IPS-20b (cell line): ENCODE measurements at regions not wholly inside any gene's neighbourhood (a gene's known extent, or its start where the extent isn't known, plus 50 kb on each side); places are given as distances from the start of the nearest gene placed in this dataset.

ENCODE experiments used
- H3K27ac ChIP-seq: one replicate; pipeline ENCODE4 v1.5.1; 2013; ENCODE audit warnings: low read length
- H3K27me3 ChIP-seq: 2 replicates; pipeline ENCODE4 v1.6.1; 2013; ENCODE audit warnings: mild to moderate bottlenecking, low read length, inconsistent platforms; ENCODE audit not compliant: insufficient read depth
- H3K36me3 ChIP-seq: 2 replicates; pipeline ENCODE4 v1.6.1; 2013; ENCODE audit warnings: low read depth, mild to moderate bottlenecking, inconsistent platforms, low read length, moderate library complexity; ENCODE audit not compliant: insufficient read depth
- H3K4me1 ChIP-seq: 2 replicates; pipeline ENCODE4 v1.6.1; 2013; ENCODE audit warnings: mild to moderate bottlenecking, control low read depth, inconsistent platforms, low read length, moderate library complexity; ENCODE audit not compliant: insufficient read depth
- H3K4me3 ChIP-seq: 2 replicates; pipeline ENCODE4 v1.5.1; 2013; ENCODE audit warnings: mild to moderate bottlenecking, low read length, inconsistent platforms
- H3K9ac ChIP-seq: 2 replicates; pipeline ENCODE4 v1.6.1; 2013; ENCODE audit warnings: low read depth, mild to moderate bottlenecking, inconsistent platforms, low read length, moderate library complexity
- H3K9me3 ChIP-seq: 2 replicates; pipeline ENCODE4 v1.6.1; 2013; ENCODE audit warnings: mild to moderate bottlenecking, low read depth, low read length, inconsistent platforms; ENCODE audit not compliant: insufficient read depth

- H3K9me3 ChIP-seq, result no peaks in the 10 kb centered on the region
- no peaks in the 10 kb centered on the region for H3K27me3 ChIP-seq
- no peak overlapping the region for H3K4me3 ChIP-seq
- H3K9ac ChIP-seq, result no peak overlapping the region
- no peak overlapping the region for H3K27ac ChIP-seq
- H3K4me1 ChIP-seq, result peaks cover 12% of the 10 kb centered on the region; the same call in 1 of the 2 replicates
- peaks cover 5% of the 10 kb centered on the region for H3K36me3 ChIP-seq
These were observed 85.0 kb upstream of the AK4 start for GRCh38 chr1:65063025-65063424.

- Histone ChIP-seq H3K9ac (peak overlapping the region; percentile 84; the same call in 1 of the 2 replicates), H3K36me3 (no peaks in the 10 kb centered on the region), H3K27me3 (peaks cover 5% of the 10 kb centered on the region), H3K4me3 (peak overlapping the region; percentile 97), H3K4me1 (peaks cover 21% of the 10 kb centered on the region), H3K27ac (no peak overlapping the region), H3K9me3 (no peaks in the 10 kb centered on the region)
These were observed 83.0 kb upstream of the AK4 start for GRCh38 chr1:65064981-65065380.

- no peaks in the 10 kb centered on the region for H3K36me3 ChIP-seq
- H3K4me3 ChIP-seq, result peak overlapping the region; percentile 97
- H3K9ac ChIP-seq, result peak overlapping the region; percentile 84
- peaks cover 21% of the 10 kb centered on the region for H3K4me1 ChIP-seq
- peak overlapping the region; percentile 32 for H3K27ac ChIP-seq
- peaks cover 5% of the 10 kb centered on the region for H3K27me3 ChIP-seq
- H3K9me3 ChIP-seq, result no peaks in the 10 kb centered on the region
These were observed 82.2 kb upstream of the AK4 start for GRCh38 chr1:65065524-65066418.

- H3K4me1 ChIP-seq, result peaks cover 21% of the 10 kb centered on the region
- H3K27ac ChIP-seq, result peak overlapping the region; percentile 30
- H3K27me3 ChIP-seq, result peaks cover 5% of the 10 kb centered on the region
- H3K36me3 ChIP-seq, result no peaks in the 10 kb centered on the region
- H3K4me3 ChIP-seq, result peak overlapping the region; percentile 97
- H3K9ac ChIP-seq, result peak overlapping the region; percentile 84; the same call in 1 of the 2 replicates
- no peaks in the 10 kb centered on the region for H3K9me3 ChIP-seq
These were observed 81.6 kb upstream of the AK4 start for GRCh38 chr1:65066419-65066765.

GRCh38 chr1:65066766-65067490 is 81.1 kb upstream of the AK4 start:
- H3K4me3 ChIP-seq, result peak overlapping the region; percentile 97
- H3K27me3 ChIP-seq, result peaks cover 5% of the 10 kb centered on the region
- H3K9ac ChIP-seq, result peak overlapping the region; percentile 84; the same call in 1 of the 2 replicates
- H3K4me1 ChIP-seq, result peaks cover 21% of the 10 kb centered on the region
- peak overlapping the region; percentile 30 for H3K27ac ChIP-seq
- no peaks in the 10 kb centered on the region for H3K9me3 ChIP-seq
- H3K36me3 ChIP-seq, result no peaks in the 10 kb centered on the region

- Histone ChIP-seq H3K36me3 (no peaks in the 10 kb centered on the region), H3K4me3 (peak overlapping the region; percentile 97), H3K9ac (peak overlapping the region; percentile 95), H3K27me3 (peaks cover 5% of the 10 kb centered on the region), H3K9me3 (no peaks in the 10 kb centered on the region), H3K27ac (peak overlapping the region; percentile 62), H3K4me1 (peaks cover 21% of the 10 kb centered on the region)
These were observed 80.4 kb upstream of the AK4 start for GRCh38 chr1:65067491-65068201.

GRCh38 chr1:65068202-65069010 is 79.6 kb upstream of the AK4 start:
- Histone ChIP-seq H3K4me1 (peaks cover 21% of the 10 kb centered on the region), H3K4me3 (peak overlapping the region; percentile 89), H3K36me3 (no peaks in the 10 kb centered on the region), H3K27ac (peak overlapping the region; percentile 62), H3K27me3 (peaks cover 5% of the 10 kb centered on the region), H3K9ac (peak overlapping the region; percentile 95), H3K9me3 (no peaks in the 10 kb centered on the region)

GRCh38 chr1:65069011-65069565 is 78.9 kb upstream of the AK4 start:
- H3K4me3 ChIP-seq, result peak overlapping the region; percentile 89
- H3K9ac ChIP-seq, result peak overlapping the region; percentile 95; the same call in 1 of the 2 replicates
- H3K36me3 ChIP-seq, result no peaks in the 10 kb centered on the region
- H3K4me1 ChIP-seq, result peaks cover 21% of the 10 kb centered on the region
- no peaks in the 10 kb centered on the region for H3K9me3 ChIP-seq
- H3K27me3 ChIP-seq, result peaks cover 5% of the 10 kb centered on the region
- H3K27ac ChIP-seq, result no peak overlapping the region

- Histone ChIP-seq H3K9ac (no peak overlapping the region), H3K4me3 (no peak overlapping the region), H3K4me1 (peaks cover 9% of the 10 kb centered on the region), H3K36me3 (no peaks in the 10 kb centered on the region), H3K9me3 (no peaks in the 10 kb centered on the region), H3K27me3 (peaks cover 5% of the 10 kb centered on the region), H3K27ac (no peak overlapping the region)
These were observed 75.2 kb upstream of the AK4 start for GRCh38 chr1:65072845-65073244.

- Histone ChIP-seq H3K9me3 (no peaks in the 10 kb centered on the region), H3K4me3 (no peak overlapping the region), H3K27me3 (no peaks in the 10 kb centered on the region; the same call in 1 of the 2 replicates), H3K36me3 (no peaks in the 10 kb centered on the region), H3K9ac (no peak overlapping the region), H3K27ac (no peak overlapping the region), H3K4me1 (no peaks in the 10 kb centered on the region)
These were observed 72.7 kb upstream of the AK4 start for GRCh38 chr1:65075123-65075976.
